ENCODE measurements at regions not wholly inside any gene's neighbourhood (a gene's known extent, or its start where the extent isn't known, plus 50 kb on each side); places are given as distances from the start of the nearest gene placed in this dataset.
"Not testable (repeated sequence)": the region's sequence is repeated elsewhere in the genome, so short reads cannot be mapped to it uniquely, and the experiment has no call there.

- DNase-seq (ENCODE audit: low read depth in 4 of 4, low spot score in 3 of 4) = no peak
Observed at GRCh38 chr5:92676215-92677165, 904.5 kb downstream of the NR2F1-AS1 start.

DNA sequence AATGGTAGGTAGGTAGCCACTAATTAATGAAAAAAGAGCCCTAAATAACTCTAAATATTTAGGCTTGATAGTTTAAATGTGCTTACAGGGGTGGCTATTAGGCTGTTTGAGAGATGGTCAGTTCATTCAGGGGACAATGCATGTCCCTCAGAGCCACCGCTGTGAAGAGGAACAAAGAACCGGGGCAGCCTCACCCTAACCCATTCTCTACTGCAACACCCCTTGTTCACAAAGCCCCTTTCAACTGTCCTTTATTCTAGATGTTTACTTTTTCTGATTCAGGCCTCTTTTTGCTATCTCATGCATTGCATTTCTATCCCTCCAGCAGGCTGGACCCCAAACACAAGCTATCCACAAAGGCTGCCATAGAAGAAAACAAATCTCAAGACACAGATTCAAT lies 906.7 kb downstream of the NR2F1-AS1 start:
- DNase-seq (ENCODE audit: low read depth in 4 of 4, low spot score in 3 of 4) = no peak

DNA sequence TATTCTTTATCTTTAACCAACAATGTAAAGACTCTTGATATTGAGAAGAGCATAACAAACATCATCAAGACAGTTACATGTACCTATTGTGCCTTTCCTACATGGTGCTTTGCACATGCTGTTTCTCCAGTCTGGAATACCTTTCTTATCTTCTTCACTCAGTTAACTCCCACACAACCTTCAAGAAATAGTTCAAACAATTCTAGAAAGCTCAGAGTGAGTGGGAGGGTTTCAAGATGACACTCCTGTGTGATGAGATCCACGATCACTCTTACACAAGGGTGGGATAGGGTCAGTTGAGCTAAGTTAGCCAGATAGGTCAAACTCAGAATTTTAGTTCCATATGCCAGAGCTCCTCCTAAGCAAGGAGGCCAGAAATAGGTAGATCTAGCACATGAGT lies 915.5 kb downstream of the NR2F1-AS1 start:
- no peak for DNase-seq (ENCODE audit: low read depth in 4 of 4, low spot score in 3 of 4)

DNA sequence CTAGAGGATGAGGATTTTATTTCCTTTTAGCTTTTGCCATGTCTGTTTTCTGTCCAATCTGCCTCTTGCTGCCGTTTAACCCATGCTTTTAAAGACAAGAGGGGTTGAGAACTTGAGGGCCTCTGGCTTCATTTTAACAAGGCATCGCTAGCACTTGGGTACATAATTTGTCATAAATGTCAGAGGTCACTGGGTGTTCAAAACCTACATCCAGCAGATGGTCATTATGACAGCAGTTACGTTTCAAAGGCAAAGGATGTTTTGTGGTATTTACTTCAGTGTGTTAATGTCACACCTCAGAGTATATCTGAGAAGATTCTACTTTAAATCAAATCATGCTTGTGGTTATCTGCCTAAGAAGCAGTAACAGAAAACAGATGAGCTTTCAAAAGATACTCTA lies 918.3 kb downstream of the NR2F1-AS1 start:
- DNase-seq (ENCODE audit: low read depth in 4 of 4, low spot score in 3 of 4) = no peak

DNA sequence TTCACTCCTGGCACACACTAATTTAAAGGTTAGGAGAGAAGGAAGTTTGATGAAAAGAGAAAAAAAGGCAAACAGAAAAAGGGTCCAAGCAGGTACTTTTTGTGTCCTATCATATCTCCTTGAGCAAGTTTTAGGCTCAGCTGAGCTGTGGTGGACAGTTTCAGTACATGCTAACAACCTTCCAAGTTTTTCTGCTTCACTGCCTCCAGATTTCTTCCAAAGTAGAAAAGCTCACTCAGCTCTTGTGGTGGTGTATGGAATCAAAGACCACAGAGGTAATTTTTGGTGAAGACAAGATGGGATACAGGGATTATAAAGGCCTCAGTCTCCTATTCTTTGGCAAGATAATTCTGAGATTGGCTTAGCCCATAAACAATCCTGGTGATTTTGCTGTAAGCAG lies 921.8 kb downstream of the NR2F1-AS1 start:
- DNase-seq (ENCODE audit: low read depth in 4 of 4, low spot score in 3 of 4) = no peak

DNA sequence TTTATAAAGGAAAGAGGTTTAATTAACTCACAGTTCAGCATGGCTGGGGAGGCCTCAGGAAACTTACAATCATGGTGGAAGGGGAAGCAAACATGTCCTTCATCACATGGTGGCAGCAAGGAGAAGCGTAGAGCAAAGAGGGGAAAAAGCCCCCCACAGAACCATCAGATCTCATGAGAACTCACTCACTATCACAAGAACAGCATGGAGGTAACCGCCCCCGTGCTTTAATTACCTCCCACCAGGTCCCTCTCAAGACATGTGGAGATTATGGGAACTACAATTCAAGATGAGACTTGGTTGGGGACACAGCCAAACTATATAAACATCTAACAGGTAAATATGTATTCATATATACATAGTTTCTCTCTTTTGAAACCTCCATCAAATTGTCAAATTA lies 926.4 kb downstream of the NR2F1-AS1 start:
- not testable (repeated sequence) for DNase-seq (ENCODE audit: low read depth in 4 of 4, low spot score in 3 of 4)

GRCh38 chr5:92653730-92654461 lies 927.1 kb downstream of the NR2F1-AS1 start:
- DNase-seq (ENCODE audit: low read depth in 4 of 4, low spot score in 3 of 4) = no peak

DNA sequence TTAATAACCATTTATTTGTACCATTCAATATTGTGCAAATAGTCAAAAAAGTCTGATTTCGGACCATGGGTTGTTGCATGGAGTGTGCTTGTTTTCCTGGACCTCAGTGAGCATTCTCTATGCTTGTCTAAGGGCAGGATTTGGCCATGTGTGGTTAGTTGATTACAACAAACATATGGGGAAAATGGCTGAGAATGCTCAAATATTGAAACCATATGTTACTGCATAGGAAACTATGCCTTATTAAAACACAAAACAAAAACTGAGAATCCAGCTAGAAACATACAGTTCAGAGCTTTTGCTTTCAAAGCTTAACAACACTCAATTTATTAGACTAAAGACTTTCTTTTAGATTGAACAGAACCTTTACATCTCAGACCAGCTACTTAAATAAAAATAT lies 928.3 kb downstream of the NR2F1-AS1 start:
- no peak for DNase-seq (ENCODE audit: low read depth in 4 of 4, low spot score in 3 of 4)

DNA sequence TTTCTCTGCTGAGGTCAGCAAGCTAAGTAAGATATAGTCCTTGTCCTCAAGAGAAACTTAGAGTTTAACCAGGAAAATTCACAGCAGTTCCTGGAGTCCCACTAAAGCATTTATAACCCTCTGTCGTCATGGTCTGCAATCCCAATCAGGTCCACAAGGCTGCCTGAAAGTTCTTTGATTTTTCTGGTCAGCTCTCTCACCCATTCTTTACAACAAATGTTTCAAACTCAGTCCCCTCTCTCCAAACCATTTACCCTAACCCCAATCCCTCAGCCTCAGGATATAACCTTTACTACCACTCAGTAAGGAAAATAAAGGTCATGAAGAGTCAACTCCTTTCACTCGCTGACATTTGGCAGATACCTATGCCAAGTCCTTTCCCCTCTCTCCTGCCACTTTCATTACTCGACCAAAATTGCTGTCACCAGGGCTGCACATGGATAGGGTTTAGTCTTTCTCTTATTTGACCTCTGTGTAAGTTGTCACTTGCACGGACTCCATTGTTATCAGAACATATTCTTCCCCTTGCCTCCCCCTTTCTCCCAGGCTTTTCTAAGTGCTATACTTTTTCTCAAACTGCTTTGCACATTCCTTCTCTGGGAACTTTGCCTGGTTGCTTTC lies 936.6 kb downstream of the NR2F1-AS1 start:
- DNase-seq (ENCODE audit: low read depth in 4 of 4, low spot score in 3 of 4) = no peak

DNA sequence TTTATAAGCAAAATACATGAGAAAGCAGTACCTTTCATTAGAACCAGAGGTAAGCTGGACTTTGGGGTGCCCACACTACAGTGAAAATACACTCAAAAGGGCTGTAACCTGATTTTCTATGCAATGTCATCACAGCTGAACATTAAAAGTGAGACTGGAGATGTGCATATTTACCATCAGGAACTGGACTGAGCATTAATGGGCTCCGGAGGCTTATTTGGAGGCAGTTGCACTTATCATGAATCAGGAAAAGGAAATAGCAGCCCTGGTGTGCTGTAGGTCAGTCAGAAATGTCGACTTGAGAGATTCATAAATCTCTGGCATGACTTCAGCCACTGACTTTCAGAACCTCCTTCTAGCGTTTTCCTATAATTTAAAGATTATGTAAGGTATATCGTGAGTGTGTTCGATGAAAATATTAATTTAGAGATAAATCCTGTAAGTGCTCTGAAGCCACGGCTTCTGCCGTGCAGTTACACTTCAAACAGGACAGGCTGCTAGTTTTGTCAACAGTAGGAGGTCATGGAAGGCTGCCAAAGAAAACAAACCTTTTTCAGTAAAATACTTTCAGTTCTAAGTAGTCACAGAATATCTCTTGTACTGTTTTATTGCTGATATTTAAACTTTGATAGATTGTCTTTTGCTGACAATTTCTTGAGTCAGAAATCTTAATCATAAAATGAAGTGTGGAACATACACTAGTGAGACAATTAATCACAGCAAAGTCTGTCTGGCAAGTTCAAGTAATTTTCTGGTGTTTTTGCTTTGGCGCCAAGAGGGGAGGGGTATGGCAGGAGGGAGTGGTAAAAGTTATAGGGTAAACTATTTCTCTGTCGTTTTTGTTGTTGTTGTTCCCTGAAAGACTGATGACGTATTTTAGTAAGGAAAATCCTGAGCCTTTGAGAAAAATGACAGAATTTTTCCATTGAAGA lies 939.7 kb downstream of the NR2F1-AS1 start:
- DNase-seq (ENCODE audit: low read depth in 4 of 4, low spot score in 3 of 4) = peak; percentile 84 to 87 (median 87)

DNA sequence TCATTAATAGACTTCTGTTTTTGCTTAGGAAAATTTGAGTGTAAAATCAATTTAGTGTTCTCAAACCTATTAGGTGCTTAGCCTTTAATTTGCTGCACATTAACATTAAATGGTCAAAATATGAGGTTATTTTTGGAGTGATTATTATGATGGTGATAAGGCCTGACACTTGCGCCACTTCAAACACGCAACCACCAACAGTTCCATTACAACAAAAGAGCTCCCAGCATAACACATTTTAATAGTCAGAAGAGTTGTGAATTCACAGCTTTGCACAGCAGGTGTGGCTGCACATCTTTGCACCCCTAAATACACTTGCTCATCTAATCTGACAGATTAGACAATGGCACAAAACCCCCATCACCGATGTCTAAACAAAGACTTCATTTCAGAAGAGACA lies 940.7 kb downstream of the NR2F1-AS1 start:
- DNase-seq (ENCODE audit: low read depth in 4 of 4, low spot score in 3 of 4) = no peak

DNA sequence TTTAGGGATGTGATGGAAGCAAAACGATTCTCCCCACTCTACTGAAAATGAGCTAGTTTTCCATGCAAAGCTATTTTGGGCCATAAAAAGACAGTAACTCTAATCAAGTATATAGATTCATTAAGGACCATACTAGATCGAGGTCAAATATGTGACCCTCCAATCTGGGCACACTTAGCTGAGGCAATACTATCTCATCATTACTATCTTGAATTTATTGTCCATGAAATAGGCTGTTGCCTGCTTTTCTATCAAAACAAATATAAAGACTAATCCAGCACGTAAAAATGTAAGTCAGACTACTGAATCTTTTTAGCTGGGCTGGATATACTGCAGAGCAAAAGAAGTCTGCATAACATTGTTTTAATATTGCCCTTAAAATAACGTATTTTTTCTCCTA lies 943.1 kb downstream of the NR2F1-AS1 start:
- no peak for DNase-seq (ENCODE audit: low read depth in 4 of 4, low spot score in 3 of 4)

GRCh38 chr5:92637247-92637646 lies 943.8 kb downstream of the NR2F1-AS1 start:
- DNase-seq (ENCODE audit: low read depth in 4 of 4, low spot score in 3 of 4) = no peak

- DNase-seq (ENCODE audit: low read depth in 4 of 4, low spot score in 3 of 4) = no peak
Observed at GRCh38 chr5:92635001-92635461, 946.0 kb downstream of the NR2F1-AS1 start.

DNA sequence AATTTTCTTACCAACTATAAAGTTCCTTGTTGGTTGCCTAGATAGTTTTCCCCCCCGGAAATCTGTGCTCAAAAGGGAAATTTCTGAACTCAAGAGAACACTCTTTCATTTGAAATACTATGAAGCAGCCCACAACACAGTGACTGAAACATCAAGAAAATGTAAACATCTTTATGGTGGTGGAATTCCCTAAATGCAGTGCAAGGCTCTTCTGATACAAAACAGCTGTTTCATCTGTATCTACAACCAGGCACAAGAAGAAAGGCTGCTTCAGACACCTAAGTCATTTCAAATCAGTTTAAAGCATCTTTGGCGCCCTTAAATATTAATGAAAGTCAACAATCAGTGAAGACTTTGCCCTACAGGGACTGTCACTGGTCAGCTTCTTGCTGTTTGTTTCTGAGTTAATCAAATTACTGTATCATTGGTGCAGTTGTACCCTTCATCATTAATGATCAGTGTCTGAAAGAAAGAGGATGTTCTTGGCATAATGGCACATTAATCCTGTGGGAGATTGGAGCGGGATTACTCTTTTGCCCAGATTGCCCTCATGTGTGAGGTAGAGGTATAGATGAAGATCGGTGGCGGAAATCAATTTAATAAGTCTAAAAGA lies 947.0 kb downstream of the NR2F1-AS1 start:
- no peak for DNase-seq (ENCODE audit: low read depth in 4 of 4, low spot score in 3 of 4)

GRCh38 chr5:92633176-92633575 lies 947.8 kb downstream of the NR2F1-AS1 start:
- DNase-seq (ENCODE audit: low read depth in 4 of 4, low spot score in 3 of 4) = no peak

- not testable (repeated sequence) for DNase-seq (ENCODE audit: low read depth in 4 of 4, low spot score in 3 of 4)
Observed at GRCh38 chr5:92631237-92631701, 949.8 kb downstream of the NR2F1-AS1 start.

- no peak for DNase-seq (ENCODE audit: low read depth in 4 of 4, low spot score in 3 of 4)
Observed at GRCh38 chr5:92629574-92629973, 951.4 kb downstream of the NR2F1-AS1 start.

GRCh38 chr5:92629000-92629399 lies 952.0 kb downstream of the NR2F1-AS1 start:
- no peak for DNase-seq (ENCODE audit: low read depth in 4 of 4, low spot score in 3 of 4)

GRCh38 chr5:92627186-92627585 lies 953.8 kb downstream of the NR2F1-AS1 start:
- no peak for DNase-seq (ENCODE audit: low read depth in 4 of 4, low spot score in 3 of 4)

Data from left renal pelvis (tissue), 4 donors.